PC-3 (cell line): ENCODE measurements at regions not wholly inside any gene's neighbourhood (a gene's known extent, or its start where the extent isn't known, plus 50 kb on each side); places are given as distances from the start of the nearest gene placed in this dataset.

ENCODE experiments used
- ATAC-seq: fragments of 200-7000 bp; cut with Tn5 transposase; 2 replicates; pipeline ENCODE4 v1.9.1; 2020; ENCODE audit warnings: mild to moderate bottlenecking, moderate library complexity
- BruUV-seq: library from RNA; stranded (reverse); fragments of 400-500 nt; replicated peaks from 2 replicates; lab custom pipeline; 2021; lab: Mats Ljungman, UMichigan
- CTCF ChIA-PET: fragments of 300-600 bp; sonication (Branson Sonifier 250); formaldehyde crosslinking; loops from one replicate; lab custom pipeline; 2022; ENCODE audit warnings: antibody characterized with exemption; lab: Charles Lee
- POLR2A ChIA-PET: fragments of 300-600 bp; sonication (Branson Sonifier 250); formaldehyde crosslinking; loops from one replicate; lab custom pipeline; 2022; ENCODE audit warnings: antibody characterized with exemption; ENCODE audit not compliant: unreplicated experiment; lab: Charles Lee
- DNase-seq: peaks from one replicate; pipeline ENCODE4 v3.0.0-alpha.2; 2015
- H2AFZ ChIP-seq: fragments of 300-600 bp; sonication (generic); 2 replicates; pipeline ENCODE4 v1.6.0; 2016; ENCODE audit warnings: antibody characterized with exemption, low read length
- H3F3A ChIP-seq: fragments of 300-600 bp; sonication (generic); one replicate; pipeline ENCODE4 v1.6.0; 2017; ENCODE audit warnings: antibody characterized with exemption, low read length, control low read depth, mild to moderate bottlenecking; ENCODE audit not compliant: unreplicated experiment
- H3K27ac ChIP-seq: fragments of 300-600 bp; sonication (generic); 2 replicates; pipeline ENCODE4 v1.5.1; 2016; ENCODE audit warnings: mild to moderate bottlenecking, low read length
- H3K27me3 ChIP-seq: fragments of 300-600 bp; sonication (generic); 2 replicates; pipeline ENCODE4 v1.6.1; 2016; ENCODE audit warnings: low read length, mixed read lengths
- H3K36me3 ChIP-seq: fragments of 300-600 bp; sonication (generic); 2 replicates; pipeline ENCODE4 v1.6.1; 2016; ENCODE audit warnings: low read depth, mixed run types, low read length, mixed read lengths
- H3K4me1 ChIP-seq: fragments of 300-600 bp; sonication (generic); 2 replicates; pipeline ENCODE4 v1.5.1; 2016; ENCODE audit warnings: low read length; ENCODE audit not compliant: insufficient read depth
- H3K4me2 ChIP-seq: fragments of 300-600 bp; sonication (generic); 2 replicates; pipeline ENCODE4 v1.6.0; 2016; ENCODE audit warnings: low read length
- H3K4me3 ChIP-seq: fragments of 300-600 bp; sonication (generic); 2 replicates; pipeline ENCODE4 v1.5.1; 2016; ENCODE audit warnings: mild to moderate bottlenecking, low read length, mixed read lengths
- H3K79me2 ChIP-seq: fragments of 300-600 bp; sonication (generic); 2 replicates; pipeline ENCODE4 v1.6.1; 2017; ENCODE audit warnings: low read length, mixed read lengths
- H3K9ac ChIP-seq: fragments of 300-600 bp; sonication (generic); 2 replicates; pipeline ENCODE4 v1.6.0; 2016; ENCODE audit warnings: mild to moderate bottlenecking, low read length
- H3K9me2 ChIP-seq: fragments of 300-600 bp; sonication (generic); replicated peaks from 2 replicates; pipeline ENCODE4 v1.6.1; 2016; ENCODE audit warnings: mixed run types, low read length, mixed read lengths
- H3K9me3 ChIP-seq: fragments of 300-600 bp; sonication (generic); 2 replicates; pipeline ENCODE4 v1.6.1; 2016; ENCODE audit warnings: low read length, mixed read lengths
- H4K20me1 ChIP-seq: fragments of 300-600 bp; sonication (generic); 2 replicates; pipeline ENCODE4 v1.6.1; 2016; ENCODE audit warnings: low read length, mixed read lengths
- CTCF ChIP-seq: fragments of 300-600 bp; sonication (generic); conservative IDR thresholded peaks from 2 replicates; pipeline ENCODE4 v1.5.1; 2017; ENCODE audit warnings: antibody characterized with exemption, low read depth, mild to moderate bottlenecking, low read length
- EZH2 ChIP-seq: fragments of 300-600 bp; sonication (generic); IDR thresholded peaks from one replicate; pipeline ENCODE4 v1.6.1; 2017; ENCODE audit warnings: antibody characterized with exemption, mild to moderate bottlenecking, low read length; ENCODE audit not compliant: unreplicated experiment
- EZH2phosphoT487 ChIP-seq: fragments of 300-600 bp; sonication (generic); IDR thresholded peaks from 2 replicates; pipeline ENCODE4 v1.6.1; 2018; ENCODE audit warnings: mild to moderate bottlenecking, antibody characterized with exemption, low read length, borderline replicate concordance
- intact Hi-C: fragments of 100-400 bp; cut with micrococcal nuclease; formaldehyde crosslinking; loops from 2 replicates; pipeline ENCODE4 v1.9.0; 2023

GRCh38 chr7:22670422-22670815 is 56.6 kb upstream of the IL6 start:
- Histone ChIP-seq H4K20me1 (no peaks in the 10 kb centered on the region), H3K4me1 (peaks cover 73% of the 10 kb centered on the region), H3K9me2 (no peaks in the 10 kb centered on the region), H2AFZ (no peak overlapping the region), H3K9me3 (no peaks in the 10 kb centered on the region), H3K4me2 (no peak overlapping the region), H3K4me3 (no peak overlapping the region), H3K9ac (no peak overlapping the region), H3F3A (peaks cover 14% of the 10 kb centered on the region), H3K27me3 (no peaks in the 10 kb centered on the region), H3K27ac (no peak overlapping the region), H3K36me3 (no peaks in the 10 kb centered on the region), H3K79me2 (no peaks in the 10 kb centered on the region)
- ChIA-PET POLR2A (no interaction called here), CTCF (interaction anchor here (0.6 to 1.0 kb wide), 2 partner anchors 58 to 396 kb away, joined by 3 read pairs; no protein-coding TSS in a partner anchor)
- no peak for DNase-seq
- TF ChIP-seq EZH2phosphoT487: no peak
- no peak for TF ChIP-seq CTCF
- no peak for TF ChIP-seq EZH2
- intact Hi-C loops: no loop called here
- no peak for ATAC-seq
- no TSS peak for BruUV-seq

- no peak for ATAC-seq
- no peak overlapping the region for H2AFZ ChIP-seq
- H3K4me1 ChIP-seq: peaks cover 69% of the 10 kb centered on the region
- POLR2A ChIA-PET: no interaction called here
- CTCF ChIA-PET: interaction anchor here (0.6 to 1.0 kb wide), 2 partner anchors 57 to 58 kb away, joined by 3 read pairs; partner anchors contain the start of gene IL6
- no TSS peak for BruUV-seq
- H3K9me2 ChIP-seq: no peaks in the 10 kb centered on the region
- intact Hi-C loops: loop anchor here (2.0 kb wide), 1 partner anchor 75 kb away; no protein-coding TSS in a partner anchor
- no peaks in the 10 kb centered on the region for H3K27me3 ChIP-seq
- no peak for TF ChIP-seq EZH2phosphoT487
- no peak for TF ChIP-seq CTCF
- no peak for TF ChIP-seq EZH2
- DNase-seq: no peak
- H3K9ac ChIP-seq: no peak overlapping the region
- H3K4me3 ChIP-seq: no peak overlapping the region
- H3K79me2 ChIP-seq: no peaks in the 10 kb centered on the region
- H4K20me1 ChIP-seq: no peaks in the 10 kb centered on the region
- H3K36me3 ChIP-seq: no peaks in the 10 kb centered on the region
- H3K4me2 ChIP-seq: no peak overlapping the region
- no peaks in the 10 kb centered on the region for H3K9me3 ChIP-seq
- H3K27ac ChIP-seq: no peak overlapping the region
- peaks cover 14% of the 10 kb centered on the region for H3F3A ChIP-seq
Observed at GRCh38 chr7:22669692-22670421, 57.1 kb upstream of the IL6 start.

GRCh38 chr7:22668971-22669401 is 58.0 kb upstream of the IL6 start:
- H2AFZ ChIP-seq: no peak overlapping the region

More at GRCh38 chr7:22668971-22669401, 58.0 kb upstream of the IL6 start:
- intact Hi-C loops: loop anchor here (1.0 to 2.0 kb wide), 3 partner anchors 49 to 74 kb away; no protein-coding TSS in a partner anchor
- Histone ChIP-seq H3K79me2 (no peaks in the 10 kb centered on the region), H3K9me2 (no peaks in the 10 kb centered on the region), H3F3A (peaks cover 13% of the 10 kb centered on the region), H3K9ac (peak overlapping the region; percentile 93; the same call in 1 of the 2 replicates), H3K36me3 (no peaks in the 10 kb centered on the region), H3K4me3 (no peak overlapping the region), H3K27ac (peak overlapping the region; percentile 99), H3K9me3 (no peaks in the 10 kb centered on the region), H4K20me1 (no peaks in the 10 kb centered on the region), H3K4me1 (peaks cover 64% of the 10 kb centered on the region), H3K27me3 (no peaks in the 10 kb centered on the region), H3K4me2 (0 out of 2 replicates have a peak overlapping the region, but pooled peaks have one; percentile 18)
- POLR2A ChIA-PET: no interaction called here
- ATAC-seq: no peak
- CTCF ChIA-PET: interaction anchor here (0.6 kb wide), 1 partner anchor 58 kb away, joined by 3 read pairs; the partner anchor contains the start of gene IL6
- TF ChIP-seq EZH2 (no peak), CTCF (no peak), EZH2phosphoT487 (no peak)
- no TSS peak for BruUV-seq
- peak; percentile 38 for DNase-seq
